SU-DHL-6 (cell line): ENCODE measurements at regions not wholly inside any gene's neighbourhood (a gene's known extent, or its start where the extent isn't known, plus 50 kb on each side); places are given as distances from the start of the nearest gene placed in this dataset.

Experiments
- EZH2phosphoT487 ChIP-seq: fragments of 200-600 bp; sonication (generic), shearing (Covaris generic); conservative IDR thresholded peaks from 2 replicates; pipeline ENCODE4 v1.6.1; 2018; ENCODE audit warnings: mild to moderate bottlenecking, antibody characterized with exemption, low read length, moderate library complexity, mixed read lengths
- TF ChIP-seq, protein P1 (sequence below): fragments of 200-600 bp; sonication (generic); IDR thresholded peaks from one replicate; pipeline ENCODE4 v1.5.1; 2017; ENCODE audit warnings: antibody characterized with exemption, mild to moderate bottlenecking, low read length, moderate library complexity; ENCODE audit not compliant: insufficient read depth, poor library complexity, severe bottlenecking

DNA sequence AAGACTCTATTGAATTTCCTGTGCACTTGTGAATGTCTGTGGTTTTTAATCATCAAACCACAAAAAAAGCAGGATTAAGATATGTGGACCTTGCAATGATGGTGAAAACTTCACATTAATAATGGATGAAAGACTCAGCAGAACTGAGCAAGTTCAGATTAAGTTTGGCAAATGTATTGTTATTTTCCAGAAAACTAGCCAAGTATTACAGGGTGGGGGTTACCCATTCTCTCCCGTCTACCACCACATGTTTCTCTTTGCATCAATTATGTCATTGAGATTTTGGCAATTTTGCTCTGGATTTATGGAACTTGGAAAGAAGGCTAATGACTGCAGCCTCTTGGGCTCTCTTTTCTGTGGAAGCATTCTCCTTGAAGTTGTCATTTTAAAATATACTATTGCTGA, 577.1 kb downstream of the ANKRD50 start:
- TF ChIP-seq, protein P1, sequence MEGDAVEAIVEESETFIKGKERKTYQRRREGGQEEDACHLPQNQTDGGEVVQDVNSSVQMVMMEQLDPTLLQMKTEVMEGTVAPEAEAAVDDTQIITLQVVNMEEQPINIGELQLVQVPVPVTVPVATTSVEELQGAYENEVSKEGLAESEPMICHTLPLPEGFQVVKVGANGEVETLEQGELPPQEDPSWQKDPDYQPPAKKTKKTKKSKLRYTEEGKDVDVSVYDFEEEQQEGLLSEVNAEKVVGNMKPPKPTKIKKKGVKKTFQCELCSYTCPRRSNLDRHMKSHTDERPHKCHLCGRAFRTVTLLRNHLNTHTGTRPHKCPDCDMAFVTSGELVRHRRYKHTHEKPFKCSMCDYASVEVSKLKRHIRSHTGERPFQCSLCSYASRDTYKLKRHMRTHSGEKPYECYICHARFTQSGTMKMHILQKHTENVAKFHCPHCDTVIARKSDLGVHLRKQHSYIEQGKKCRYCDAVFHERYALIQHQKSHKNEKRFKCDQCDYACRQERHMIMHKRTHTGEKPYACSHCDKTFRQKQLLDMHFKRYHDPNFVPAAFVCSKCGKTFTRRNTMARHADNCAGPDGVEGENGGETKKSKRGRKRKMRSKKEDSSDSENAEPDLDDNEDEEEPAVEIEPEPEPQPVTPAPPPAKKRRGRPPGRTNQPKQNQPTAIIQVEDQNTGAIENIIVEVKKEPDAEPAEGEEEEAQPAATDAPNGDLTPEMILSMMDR: no peak
- no peak for TF ChIP-seq EZH2phosphoT487
